GM06990 (cell line): ENCODE measurements at regions not wholly inside any gene's neighbourhood (a gene's known extent, or its start where the extent isn't known, plus 50 kb on each side); places are given as distances from the start of the nearest gene placed in this dataset.

Experiments
- DNase-seq: peaks from one replicate; pipeline ENCODE4 v3.0.0-alpha.2; 2011; ENCODE audit not compliant: insufficient read length; ENCODE audit errors: extremely low read depth
- H3K27me3 ChIP-seq: replicated peaks from 2 replicates; pipeline ENCODE4 v1.6.0; 2011; ENCODE audit warnings: low read length; ENCODE audit not compliant: control insufficient read depth, insufficient read depth
- H3K36me3 ChIP-seq: 2 replicates; pipeline ENCODE4 v1.5.1; 2011; ENCODE audit warnings: low read length; ENCODE audit not compliant: control insufficient read depth, insufficient read depth
- H3K4me3 ChIP-seq: replicated peaks from 2 replicates; pipeline ENCODE4 v1.5.1; 2011; ENCODE audit warnings: low read depth, mild to moderate bottlenecking, control low read depth, low read length
- CTCF ChIP-seq: IDR thresholded peaks from 2 replicates; pipeline ENCODE4 v1.5.1; 2011; ENCODE audit warnings: low read length, control low read depth, mild to moderate bottlenecking, inconsistent platforms; ENCODE audit not compliant: insufficient read depth, poor library complexity, severe bottlenecking

- TF ChIP-seq CTCF: no peak
- H3K36me3 ChIP-seq: no peaks in the 10 kb centered on the region
- no peak for DNase-seq
- H3K27me3 ChIP-seq: no peaks in the 10 kb centered on the region
- H3K4me3 ChIP-seq: no peak overlapping the region
Measured at GRCh38 chr12:130247634-130248237, 85.5 kb downstream of the FZD10 start.

GRCh38 chr12:130249376-130249775 is 87.1 kb downstream of the FZD10 start:
- no peak for TF ChIP-seq CTCF
- no peak overlapping the region for H3K4me3 ChIP-seq
- no peak for DNase-seq
- H3K36me3 ChIP-seq: no peaks in the 10 kb centered on the region
- no peaks in the 10 kb centered on the region for H3K27me3 ChIP-seq

- H3K36me3 ChIP-seq: no peaks in the 10 kb centered on the region
- H3K4me3 ChIP-seq: no peak overlapping the region
- no peak for TF ChIP-seq CTCF
- H3K27me3 ChIP-seq: no peaks in the 10 kb centered on the region
- no peak for DNase-seq
Measured at GRCh38 chr12:130251236-130251780, 86.4 kb upstream of the PIWIL1 start.

- no peaks in the 10 kb centered on the region for H3K36me3 ChIP-seq
- no peak overlapping the region for H3K4me3 ChIP-seq
- no peaks in the 10 kb centered on the region for H3K27me3 ChIP-seq
- TF ChIP-seq CTCF: no peak
- DNase-seq: no peak
Measured at GRCh38 chr12:130253866-130254265, 83.8 kb upstream of the PIWIL1 start.

- Histone ChIP-seq H3K36me3 (no peaks in the 10 kb centered on the region), H3K27me3 (no peaks in the 10 kb centered on the region), H3K4me3 (no peak overlapping the region)
- TF ChIP-seq CTCF: no peak
- no peak for DNase-seq
Measured at GRCh38 chr12:130254461-130255276, 83.0 kb upstream of the PIWIL1 start.
